Keratinocyte (primary cell): ENCODE measurements at regions not wholly inside any gene's neighbourhood (a gene's known extent, or its start where the extent isn't known, plus 50 kb on each side); places are given as distances from the start of the nearest gene placed in this dataset.

ENCODE experiments used
- CTCF ChIP-seq, 3 experiments: IDR thresholded peaks in 1 of 3; conservative IDR thresholded peaks in 1 of 3; optimal IDR thresholded peaks in 1 of 3; 2 replicates in 2 of 3; 3 replicates in 1 of 3; pipeline versions ENCODE3 to v1.5.1; 2011; ENCODE audit warnings: low read length in 3 of 3, mild to moderate bottlenecking in 3 of 3, moderate library complexity in 2 of 3, control low read depth in 1 of 3, inconsistent platforms in 1 of 3; ENCODE audit not compliant: insufficient read depth in 2 of 3; ENCODE audit errors: extremely low read depth in 1 of 3
- EZH2 ChIP-seq: IDR thresholded peaks from one replicate; pipeline ENCODE4 v1.6.1; 2012; ENCODE audit warnings: inconsistent platforms, mild to moderate bottlenecking, low read length, moderate library complexity

- TF ChIP-seq CTCF (optimal IDR thresholded peaks at IDR 0.05 in 1 of 3, IDR thresholded peaks at IDR 0.05 in 1 of 3, conservative IDR thresholded peaks at IDR 0.05 in 1 of 3; ENCODE audit: extremely low read depth in 1 of 3, insufficient read depth in 2 of 3, low read length in 3 of 3) (no peak), EZH2 (no peak)
These were observed 77.4 kb upstream of the TCF21 start for GRCh38 chr6:133811557-133811956.
